HG03442 (cell line): ENCODE measurements at regions not wholly inside any gene's neighbourhood (a gene's known extent, or its start where the extent isn't known, plus 50 kb on each side); places are given as distances from the start of the nearest gene placed in this dataset.
"Not testable (repeated sequence)": the region's sequence is repeated elsewhere in the genome, so short reads cannot be mapped to it uniquely, and the experiment has no call there.

ENCODE experiments used
- ATAC-seq: cut with Tn5 transposase; IDR thresholded peaks from one replicate; pipeline ENCODE4 v1.9.1; 2021; ENCODE audit warnings: mild to moderate bottlenecking, moderate library complexity; ENCODE audit not compliant: unreplicated experiment

- ATAC-seq = no peak
Measured at GRCh38 chr2:16066261-16067036, 126.1 kb downstream of the MYCN start.

- not testable (repeated sequence) for ATAC-seq
Measured at GRCh38 chr2:16065272-16066069, 125.1 kb downstream of the MYCN start.

- ATAC-seq = no peak
Measured at GRCh38 chr2:16064745-16065144, 124.4 kb downstream of the MYCN start.

- ATAC-seq = no peak
Measured at GRCh38 chr2:16063955-16064633, 123.7 kb downstream of the MYCN start.

GRCh38 chr2:16063251-16063850 is 123.0 kb downstream of the MYCN start:
- no peak for ATAC-seq

GRCh38 chr2:16062471-16063250 is 122.3 kb downstream of the MYCN start:
- ATAC-seq = no peak

GRCh38 chr2:16061441-16062217 is 121.3 kb downstream of the MYCN start:
- no peak for ATAC-seq

GRCh38 chr2:16060936-16061338 is 120.6 kb downstream of the MYCN start:
- ATAC-seq = no peak

- ATAC-seq = no peak
Measured at GRCh38 chr2:16060125-16060935, 120.0 kb downstream of the MYCN start.

GRCh38 chr2:16059393-16060016 is 119.2 kb downstream of the MYCN start:
- no peak for ATAC-seq

GRCh38 chr2:16058747-16059358 is 118.5 kb downstream of the MYCN start:
- no peak for ATAC-seq

- ATAC-seq = no peak
Measured at GRCh38 chr2:16058256-16058655, 117.9 kb downstream of the MYCN start.

GRCh38 chr2:16057661-16058060 is 117.3 kb downstream of the MYCN start:
- no peak for ATAC-seq

GRCh38 chr2:16055848-16056580 is 115.7 kb downstream of the MYCN start:
- peak; percentile 91 for ATAC-seq

- ATAC-seq = no peak
Measured at GRCh38 chr2:16053437-16054257, 113.3 kb downstream of the MYCN start.

GRCh38 chr2:16052571-16053052 is 112.3 kb downstream of the MYCN start:
- ATAC-seq = not testable (repeated sequence)
